ENCODE measurements at regions not wholly inside any gene's neighbourhood (a gene's known extent, or its start where the extent isn't known, plus 50 kb on each side); places are given as distances from the start of the nearest gene placed in this dataset.

DNA sequence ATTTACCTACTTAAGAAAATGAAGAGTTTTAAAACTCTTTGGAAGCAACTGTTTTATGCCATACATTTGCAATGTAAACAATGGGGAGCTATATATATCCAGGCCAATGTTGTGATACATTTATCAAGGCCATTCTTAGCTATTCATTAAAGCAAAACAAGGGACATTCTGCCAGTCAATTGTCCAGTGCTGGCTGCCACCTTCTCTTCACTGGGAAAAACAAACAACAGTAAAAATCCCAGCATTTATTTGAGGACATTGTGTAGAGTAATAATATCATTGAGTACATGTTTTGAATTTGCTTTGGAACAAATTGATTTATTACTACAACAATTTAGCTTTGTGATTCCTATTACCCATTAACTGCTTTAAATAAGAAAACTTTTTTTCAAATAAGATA lies 1107.4 kb downstream of the DTWD2 start:
- H3K9me3 ChIP-seq, result peaks cover 0 to under 1% (median 0%) of the 10 kb centered on the region in 8 donors
- no peak overlapping the region for H3K4me3 ChIP-seq
- DNase-seq, result no peak
- H3K36me3 ChIP-seq, result no peaks in the 10 kb centered on the region
- H3K27me3 ChIP-seq (replicated peaks in 1 of 7), result no peaks in the 10 kb centered on the region
- intact Hi-C loops (cut with DNase I; ENCODE audit: low total_unique reads), result no loop called here
- no peak overlapping the region for H3K27ac ChIP-seq
- TF ChIP-seq, protein P1, sequence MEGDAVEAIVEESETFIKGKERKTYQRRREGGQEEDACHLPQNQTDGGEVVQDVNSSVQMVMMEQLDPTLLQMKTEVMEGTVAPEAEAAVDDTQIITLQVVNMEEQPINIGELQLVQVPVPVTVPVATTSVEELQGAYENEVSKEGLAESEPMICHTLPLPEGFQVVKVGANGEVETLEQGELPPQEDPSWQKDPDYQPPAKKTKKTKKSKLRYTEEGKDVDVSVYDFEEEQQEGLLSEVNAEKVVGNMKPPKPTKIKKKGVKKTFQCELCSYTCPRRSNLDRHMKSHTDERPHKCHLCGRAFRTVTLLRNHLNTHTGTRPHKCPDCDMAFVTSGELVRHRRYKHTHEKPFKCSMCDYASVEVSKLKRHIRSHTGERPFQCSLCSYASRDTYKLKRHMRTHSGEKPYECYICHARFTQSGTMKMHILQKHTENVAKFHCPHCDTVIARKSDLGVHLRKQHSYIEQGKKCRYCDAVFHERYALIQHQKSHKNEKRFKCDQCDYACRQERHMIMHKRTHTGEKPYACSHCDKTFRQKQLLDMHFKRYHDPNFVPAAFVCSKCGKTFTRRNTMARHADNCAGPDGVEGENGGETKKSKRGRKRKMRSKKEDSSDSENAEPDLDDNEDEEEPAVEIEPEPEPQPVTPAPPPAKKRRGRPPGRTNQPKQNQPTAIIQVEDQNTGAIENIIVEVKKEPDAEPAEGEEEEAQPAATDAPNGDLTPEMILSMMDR (IDR thresholded peaks at IDR 0.05 in 8 of 11, conservative IDR thresholded peaks at IDR 0.05 in 3 of 11), result no peak
- no peak for TF ChIP-seq POLR2A (IDR thresholded peaks at IDR 0.05)
- no peak for TF ChIP-seq POLR2AphosphoS5 (IDR thresholded peaks at IDR 0.05)
- H3K4me1 ChIP-seq, result no peaks in the 10 kb centered on the region

DNA sequence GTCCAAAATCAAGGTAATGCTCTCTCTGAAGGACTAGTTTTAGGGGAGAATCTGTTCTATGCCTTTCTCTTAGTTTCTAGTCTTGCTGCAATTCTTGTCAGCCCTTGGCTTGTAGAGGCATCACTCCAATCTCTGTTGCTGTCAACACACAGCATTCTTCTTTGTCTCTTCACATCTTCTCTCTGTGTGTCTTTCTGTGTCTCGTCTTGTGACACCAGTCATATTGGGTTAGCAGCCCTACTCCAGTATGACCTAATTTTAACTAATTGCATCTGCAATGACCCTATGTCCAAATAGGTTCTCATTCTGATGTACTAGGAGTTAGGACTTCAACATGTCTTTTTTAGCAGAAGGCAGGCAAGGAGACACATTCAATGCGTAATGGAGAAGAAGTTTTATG lies 1110.6 kb downstream of the DTWD2 start:
- no peak for DNase-seq

DNA sequence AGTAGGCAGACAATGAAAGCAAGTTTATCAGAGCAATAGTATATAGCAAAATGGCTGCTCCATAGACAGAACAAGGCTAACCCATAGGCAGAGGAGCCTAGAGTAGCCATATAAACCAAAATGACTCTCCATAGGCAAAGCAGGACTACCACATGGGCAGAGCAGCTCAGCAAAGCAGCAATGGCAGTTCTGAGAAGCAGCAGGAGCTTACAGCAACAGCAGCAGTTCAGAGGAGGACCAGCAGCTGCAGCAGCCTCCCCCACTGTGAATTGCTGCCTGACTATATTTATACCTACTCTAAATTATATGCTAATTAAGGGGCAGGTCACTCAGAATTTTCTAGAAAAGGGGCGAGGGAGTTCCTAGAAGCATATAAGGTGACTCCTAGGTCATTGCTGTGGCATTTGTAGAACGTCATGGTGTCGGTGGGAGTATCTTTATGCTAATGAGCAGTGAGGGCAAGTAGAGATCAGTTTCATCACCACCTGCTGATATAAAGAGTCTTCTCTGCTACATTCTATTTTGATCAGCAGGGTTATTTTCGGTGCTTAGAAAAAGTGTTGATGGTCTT lies 1115.5 kb downstream of the DTWD2 start:
- WGBS, 5 donors, result 73 to 87% (median 83%) methylated on average over 4 of the region's 4 CpGs
- DNase-seq, result no peak
- TF ChIP-seq POLR2AphosphoS5 (IDR thresholded peaks at IDR 0.05) (no peak), POLR2A (IDR thresholded peaks at IDR 0.05) (no peak)
- TF ChIP-seq, protein P1 (IDR thresholded peaks at IDR 0.05 in 8 of 11, conservative IDR thresholded peaks at IDR 0.05 in 3 of 11), result no peak
- intact Hi-C loops (cut with DNase I; ENCODE audit: low total_unique reads), result no loop called here
- no peak overlapping the region for H3K4me3 ChIP-seq
- peaks cover 0 to 14% (median 4%) of the 10 kb centered on the region in 8 donors for H3K9me3 ChIP-seq
- no peak overlapping the region for H3K27ac ChIP-seq
- no peaks in the 10 kb centered on the region for H3K36me3 ChIP-seq
- no peaks in the 10 kb centered on the region for H3K27me3 ChIP-seq (replicated peaks in 1 of 7)
- no peaks in the 10 kb centered on the region for H3K4me1 ChIP-seq

More for the DNA sequence above, 1110.6 kb downstream of the DTWD2 start:
- peaks cover 0 to 14% (median 4%) of the 10 kb centered on the region in 8 donors for H3K9me3 ChIP-seq
- no peak for TF ChIP-seq POLR2A (IDR thresholded peaks at IDR 0.05)
- no peak for TF ChIP-seq POLR2AphosphoS5 (IDR thresholded peaks at IDR 0.05)
- TF ChIP-seq, protein P1 (IDR thresholded peaks at IDR 0.05 in 8 of 11, conservative IDR thresholded peaks at IDR 0.05 in 3 of 11), result no peak
- H3K27ac ChIP-seq, result no peak overlapping the region
- H3K4me1 ChIP-seq, result no peaks in the 10 kb centered on the region
- H3K4me3 ChIP-seq, result no peak overlapping the region
- WGBS, 5 donors, result 84 to 93% (median 89%) methylated on average over 2 of the region's 2 CpGs
- H3K36me3 ChIP-seq, result no peaks in the 10 kb centered on the region
- intact Hi-C loops (cut with DNase I; ENCODE audit: low total_unique reads), result no loop called here
- H3K27me3 ChIP-seq (replicated peaks in 1 of 7), result no peaks in the 10 kb centered on the region

DNA sequence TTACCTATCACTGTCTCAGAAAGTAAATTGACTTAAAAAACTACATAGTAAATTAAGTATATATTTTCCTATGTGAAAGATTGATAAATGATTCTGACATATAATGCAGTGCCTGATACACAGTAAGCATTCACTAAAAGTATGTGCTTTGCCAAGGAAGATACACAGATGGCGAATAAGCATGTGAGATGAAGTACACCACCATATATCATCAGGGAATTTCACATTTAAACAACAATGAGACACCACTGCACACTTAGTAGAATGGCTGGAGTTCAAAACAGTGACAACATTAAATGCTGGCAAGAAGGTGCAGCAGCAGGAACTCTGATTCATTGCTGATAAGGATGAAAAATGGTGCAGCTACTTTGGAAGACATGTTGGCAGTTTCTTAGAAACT lies 1118.8 kb downstream of the DTWD2 start:
- intact Hi-C loops (cut with DNase I; ENCODE audit: low total_unique reads), result no loop called here
- DNase-seq, result no peak
- no peaks in the 10 kb centered on the region for H3K36me3 ChIP-seq

More for the DNA sequence above, 1118.8 kb downstream of the DTWD2 start:
- H3K4me1 ChIP-seq, result no peaks in the 10 kb centered on the region
- H3K4me3 ChIP-seq, result no peak overlapping the region
- 74 to 91% (median 78%) methylated on average over 1 of the region's 1 CpG for WGBS, 5 donors
- TF ChIP-seq, protein P1 (IDR thresholded peaks at IDR 0.05 in 8 of 11, conservative IDR thresholded peaks at IDR 0.05 in 3 of 11), result no peak
- TF ChIP-seq POLR2AphosphoS5 (IDR thresholded peaks at IDR 0.05), result no peak
- TF ChIP-seq POLR2A (IDR thresholded peaks at IDR 0.05), result no peak
- H3K27ac ChIP-seq, result no peak overlapping the region
- H3K27me3 ChIP-seq (replicated peaks in 1 of 7), result no peaks in the 10 kb centered on the region
- peaks cover 0 to 1% (median 0%) of the 10 kb centered on the region in 8 donors for H3K9me3 ChIP-seq

Measured in spleen (tissue), 11 donors.